ENCODE measurements at regions not wholly inside any gene's neighbourhood (a gene's known extent, or its start where the extent isn't known, plus 50 kb on each side); places are given as distances from the start of the nearest gene placed in this dataset.

DNA sequence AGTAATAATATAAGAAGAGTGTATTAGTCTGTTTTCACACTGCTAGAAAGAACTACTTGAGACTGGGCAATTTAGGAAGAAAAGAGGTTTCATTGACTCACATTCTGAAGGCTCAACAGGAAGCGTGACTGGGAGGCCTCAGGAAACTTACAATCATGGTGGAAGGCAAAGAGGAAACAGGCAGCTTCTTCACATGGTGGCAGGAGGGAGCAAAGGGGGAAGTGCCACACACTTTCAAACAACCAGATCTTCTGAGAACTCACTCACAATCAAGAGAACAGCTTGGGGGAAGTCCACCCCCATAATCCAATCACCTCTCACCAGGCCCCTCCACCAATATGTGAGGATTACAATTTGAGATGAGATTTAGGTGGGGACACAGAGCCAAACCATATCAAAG lies 212.5 kb upstream of the HDAC9 start:
- TF ChIP-seq CTCF (conservative IDR thresholded peaks at IDR 0.05; ENCODE audit: low read depth in 2 of 2) (no peak), EZH2phosphoT487 (IDR thresholded peaks at IDR 0.05; ENCODE audit: unreplicated experiment) (no peak), EZH2 (IDR thresholded peaks at IDR 0.05; ENCODE audit: low read depth, unreplicated experiment) (no peak), STAT1 (IDR thresholded peaks at IDR 0.05; ENCODE audit: unreplicated experiment) (no peak), JUNB (IDR thresholded peaks at IDR 0.05; ENCODE audit: unreplicated experiment) (no peak), POLR2AphosphoS5 (IDR thresholded peaks at IDR 0.05; ENCODE audit: low read depth) (no peak), ZNF331 (CRISPR knock-in tag; IDR thresholded peaks at IDR 0.05; ENCODE audit: low read depth) (no peak), CREB1 (CRISPR knock-in tag; IDR thresholded peaks at IDR 0.05; ENCODE audit: low read depth) (no peak), REST (IDR thresholded peaks at IDR 0.05; ENCODE audit: unreplicated experiment) (no peak)

Data from GM23338 (cell line).